HG03378 (cell line): ENCODE measurements at regions not wholly inside any gene's neighbourhood (a gene's known extent, or its start where the extent isn't known, plus 50 kb on each side); places are given as distances from the start of the nearest gene placed in this dataset.

ENCODE experiments used
- ATAC-seq: cut with Tn5 transposase; IDR thresholded peaks from one replicate; pipeline ENCODE4 v1.9.1; 2021; ENCODE audit warnings: mild to moderate bottlenecking, moderate library complexity; ENCODE audit not compliant: unreplicated experiment

- ATAC-seq, result no peak
These were observed 131.3 kb upstream of the AP1S2 start for GRCh38 chrX:15985937-15986336.

GRCh38 chrX:15983034-15983433 lies 128.4 kb upstream of the AP1S2 start:
- no peak for ATAC-seq

- no peak for ATAC-seq
These were observed 123.0 kb upstream of the AP1S2 start for GRCh38 chrX:15977644-15978043.

- ATAC-seq, result no peak
These were observed 121.8 kb upstream of the AP1S2 start for GRCh38 chrX:15976396-15976795.

GRCh38 chrX:15973946-15974345 lies 119.3 kb upstream of the AP1S2 start:
- no peak for ATAC-seq

GRCh38 chrX:15973299-15973698 lies 118.7 kb upstream of the AP1S2 start:
- peak; percentile 74 for ATAC-seq

- ATAC-seq, result no peak
These were observed 117.1 kb upstream of the AP1S2 start for GRCh38 chrX:15971696-15972095.

GRCh38 chrX:15963858-15964257 lies 109.2 kb upstream of the AP1S2 start:
- ATAC-seq, result no peak

- ATAC-seq, result no peak
These were observed 105.6 kb upstream of the AP1S2 start for GRCh38 chrX:15960237-15960636.

- ATAC-seq, result no peak
These were observed 102.1 kb upstream of the AP1S2 start for GRCh38 chrX:15956681-15957080.

GRCh38 chrX:15953801-15954200 lies 99.2 kb upstream of the AP1S2 start:
- ATAC-seq, result no peak

GRCh38 chrX:15952212-15952611 lies 97.6 kb upstream of the AP1S2 start:
- ATAC-seq, result no peak

GRCh38 chrX:15948318-15948660 lies 93.7 kb upstream of the AP1S2 start:
- no peak for ATAC-seq

- no peak for ATAC-seq
These were observed 93.2 kb upstream of the AP1S2 start for GRCh38 chrX:15947648-15948317.

- no peak for ATAC-seq
These were observed 92.4 kb upstream of the AP1S2 start for GRCh38 chrX:15946783-15947580.

- ATAC-seq, result no peak
These were observed 88.8 kb upstream of the AP1S2 start for GRCh38 chrX:15943391-15943790.

- no peak for ATAC-seq
These were observed 87.7 kb upstream of the AP1S2 start for GRCh38 chrX:15942307-15942706.

- no peak for ATAC-seq
These were observed 85.1 kb upstream of the AP1S2 start for GRCh38 chrX:15939737-15940136.

- no peak for ATAC-seq
These were observed 83.5 kb upstream of the AP1S2 start for GRCh38 chrX:15938072-15938471.

GRCh38 chrX:15931362-15931761 lies 76.7 kb upstream of the AP1S2 start:
- no peak for ATAC-seq

- ATAC-seq, result no peak
These were observed 76.0 kb upstream of the AP1S2 start for GRCh38 chrX:15930585-15930984.

GRCh38 chrX:15929194-15929593 lies 74.6 kb upstream of the AP1S2 start:
- no peak for ATAC-seq

GRCh38 chrX:15926622-15927021 lies 72.0 kb upstream of the AP1S2 start:
- no peak for ATAC-seq
